HG02981 (cell line): ENCODE measurements at regions not wholly inside any gene's neighbourhood (a gene's known extent, or its start where the extent isn't known, plus 50 kb on each side); places are given as distances from the start of the nearest gene placed in this dataset.
A peak's percentile ranks its signal among the peaks of the same experiment; 100 is the strongest.

ENCODE experiments used
- ATAC-seq: cut with Tn5 transposase; IDR thresholded peaks from one replicate; pipeline ENCODE4 v1.9.1; 2021; ENCODE audit warnings: mild to moderate bottlenecking, moderate library complexity; ENCODE audit not compliant: unreplicated experiment

DNA sequence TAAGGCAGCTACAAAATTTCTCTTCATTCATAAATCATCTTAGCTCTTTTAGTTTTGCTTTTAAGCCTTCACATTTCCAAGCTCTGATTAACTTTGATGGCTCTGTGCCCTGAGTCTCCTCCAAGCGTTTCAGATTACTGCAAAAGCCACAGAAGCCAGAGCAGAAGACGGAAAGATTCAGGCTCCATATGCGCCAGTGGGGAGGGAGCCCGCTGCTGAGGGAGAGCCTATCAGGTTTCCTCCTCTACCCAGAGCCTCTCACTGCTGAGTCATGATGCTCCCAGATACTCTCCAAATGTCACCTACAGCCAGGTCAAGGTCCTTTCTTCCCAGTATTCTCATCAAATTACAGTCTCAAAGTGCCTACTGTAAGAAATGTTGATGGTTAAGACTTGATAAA is 193.6 kb downstream of the RAP2A start:
- ATAC-seq = no peak

DNA sequence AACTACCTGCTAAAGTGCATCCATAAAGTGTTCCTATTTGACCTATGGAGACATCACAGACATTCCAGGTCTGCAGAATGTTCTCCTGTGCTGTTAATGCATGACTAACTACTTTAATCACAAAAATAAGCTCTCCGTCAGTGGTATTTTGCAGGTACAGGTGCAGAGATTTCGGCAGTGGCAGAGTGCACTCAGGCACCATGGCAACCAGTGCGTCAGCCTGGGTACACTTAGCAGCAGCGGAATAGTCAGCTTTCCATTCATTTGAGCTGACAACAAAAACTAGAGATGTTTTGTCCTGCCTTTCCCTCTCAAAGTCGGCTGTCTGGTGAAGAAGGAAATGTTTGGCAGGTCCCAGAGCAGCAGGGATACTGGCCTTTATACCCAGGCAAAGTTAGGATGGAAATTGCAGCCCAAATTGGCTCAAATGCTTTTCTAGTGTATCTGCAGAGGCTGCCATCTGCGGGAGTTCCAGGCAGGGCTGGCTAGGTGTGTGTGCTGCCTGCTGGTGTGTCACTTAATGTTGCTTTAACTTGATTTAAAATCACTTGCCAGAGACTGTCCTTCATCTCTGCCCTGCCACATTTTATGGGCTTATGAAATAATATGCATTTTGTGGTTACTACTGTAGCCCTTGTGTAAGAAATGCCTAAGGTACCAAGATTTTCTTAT is 195.8 kb downstream of the RAP2A start:
- no peak for ATAC-seq

DNA sequence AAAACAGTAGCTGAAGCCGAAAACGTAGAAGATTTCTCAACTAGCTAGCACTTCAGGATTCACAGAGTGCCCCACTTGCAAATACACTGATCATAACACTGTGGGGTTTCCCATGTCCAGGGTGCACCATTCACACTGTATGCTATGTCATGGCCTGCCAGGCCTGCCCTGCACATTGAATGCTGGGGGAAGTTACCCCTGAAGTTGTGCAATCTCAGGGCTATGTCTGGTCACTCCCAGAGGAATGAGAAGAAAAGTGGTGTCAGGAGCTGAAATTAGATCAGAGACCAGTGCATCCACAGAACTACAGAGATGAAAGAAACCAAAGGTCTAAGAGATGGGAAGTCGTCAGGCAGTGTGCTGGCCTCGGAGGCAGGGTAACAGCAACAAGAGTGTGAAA is 196.8 kb downstream of the RAP2A start:
- no peak for ATAC-seq

DNA sequence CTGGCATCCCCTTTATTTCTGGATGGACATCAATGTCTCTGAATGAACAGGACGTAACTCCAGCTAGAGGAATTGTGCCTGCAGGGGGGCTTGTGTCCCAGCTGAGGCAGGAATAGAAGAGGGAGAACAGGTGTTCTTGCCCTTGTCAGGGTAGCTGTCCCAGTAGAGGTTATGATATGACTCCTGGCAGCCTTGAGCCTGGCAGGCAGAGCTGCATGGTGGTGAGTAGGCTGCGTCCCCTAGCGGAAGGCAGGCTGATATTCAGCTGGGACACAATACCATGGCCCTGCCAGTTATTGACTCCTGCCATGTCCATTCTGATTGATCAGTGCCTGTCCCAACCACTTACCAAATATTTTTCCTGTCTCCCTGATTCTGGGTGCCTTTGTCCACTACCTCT is 197.2 kb downstream of the RAP2A start:
- no peak for ATAC-seq

DNA sequence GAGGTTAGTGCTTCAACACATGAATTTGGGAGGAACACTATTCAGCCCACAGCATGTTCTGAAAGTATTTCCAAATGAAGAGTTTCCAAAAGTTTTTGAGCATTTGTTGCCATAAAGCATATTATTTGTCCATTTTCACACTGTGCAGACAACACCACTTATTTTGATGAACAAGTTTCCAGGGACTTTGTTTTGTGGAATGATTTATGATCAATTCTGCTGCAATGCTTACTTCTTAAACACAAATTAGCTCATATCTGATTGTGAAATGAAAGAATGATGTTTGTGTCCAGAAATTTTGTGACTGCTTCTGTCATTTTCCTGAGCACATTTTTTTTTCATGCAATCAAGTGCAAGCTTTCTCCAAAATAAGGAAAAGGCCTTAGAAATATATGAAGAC is 205.3 kb downstream of the RAP2A start:
- no peak for ATAC-seq

DNA sequence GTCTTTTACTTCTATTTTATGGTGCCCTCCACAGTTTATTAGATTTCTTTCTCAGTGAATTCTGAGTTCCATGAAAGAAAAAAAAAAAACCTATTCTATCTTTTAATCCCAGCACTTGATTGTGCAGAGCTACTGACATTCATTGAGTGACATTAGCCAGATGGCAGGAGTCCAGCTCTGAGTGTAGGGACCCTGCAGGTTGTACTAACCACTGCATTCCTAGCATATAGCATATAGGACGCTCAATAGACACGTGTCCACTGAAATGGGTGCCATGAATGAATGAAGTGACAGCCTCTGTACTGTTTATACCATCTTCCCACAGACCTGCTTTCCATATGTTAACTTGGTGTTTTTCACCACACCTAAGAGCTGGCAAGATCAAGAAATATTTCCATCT is 206.3 kb downstream of the RAP2A start:
- no peak for ATAC-seq

DNA sequence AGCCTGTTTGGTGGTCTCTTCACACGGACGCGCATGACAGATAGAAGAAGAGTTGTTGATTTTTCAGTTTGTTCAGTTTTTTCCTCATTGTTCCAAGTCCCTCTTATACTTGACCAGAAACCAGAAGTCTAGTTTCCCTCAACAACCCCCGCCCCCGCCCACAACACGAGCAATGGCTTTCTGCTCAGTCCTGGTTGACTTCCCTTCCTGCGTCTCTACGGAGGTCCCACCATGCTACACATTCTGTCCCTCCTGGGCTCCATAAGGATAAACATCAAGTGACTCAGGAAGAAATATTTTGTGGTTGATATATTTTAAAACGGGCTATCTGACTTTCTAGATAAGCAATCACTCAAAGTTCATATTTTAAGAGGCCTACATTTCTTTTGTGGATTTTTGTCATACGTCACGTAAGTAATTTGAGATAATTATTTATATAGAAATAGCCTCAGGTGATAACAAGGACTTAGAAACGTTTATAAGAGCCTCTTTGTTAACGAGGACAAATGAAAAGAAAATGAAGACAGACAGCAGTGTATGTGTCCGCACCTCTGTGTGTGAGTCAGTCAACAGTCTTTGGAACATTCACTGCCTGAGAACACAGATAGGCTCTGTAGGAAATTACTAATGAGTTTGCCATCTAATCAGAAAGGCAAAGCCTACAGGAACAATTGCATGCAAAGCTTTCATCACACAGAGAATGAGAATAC is 214.4 kb downstream of the RAP2A start:
- no peak for ATAC-seq

DNA sequence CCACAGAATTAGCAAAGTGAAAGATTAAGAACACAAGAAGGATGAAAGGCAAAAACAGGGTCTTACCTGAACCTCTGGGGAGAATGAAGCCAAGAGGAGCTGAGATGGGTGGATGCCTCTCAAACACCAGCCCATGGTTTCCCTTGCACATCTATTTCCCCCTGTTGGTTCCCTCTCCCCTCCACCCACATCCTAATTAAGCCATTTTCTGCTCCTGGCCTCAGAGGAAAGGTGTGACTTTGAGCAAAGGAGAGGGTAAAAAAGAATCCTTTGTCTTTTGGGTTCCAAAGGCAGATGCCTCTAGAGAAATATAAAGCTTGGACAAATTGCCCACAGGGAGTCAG is 214.9 kb downstream of the RAP2A start:
- no peak for ATAC-seq

DNA sequence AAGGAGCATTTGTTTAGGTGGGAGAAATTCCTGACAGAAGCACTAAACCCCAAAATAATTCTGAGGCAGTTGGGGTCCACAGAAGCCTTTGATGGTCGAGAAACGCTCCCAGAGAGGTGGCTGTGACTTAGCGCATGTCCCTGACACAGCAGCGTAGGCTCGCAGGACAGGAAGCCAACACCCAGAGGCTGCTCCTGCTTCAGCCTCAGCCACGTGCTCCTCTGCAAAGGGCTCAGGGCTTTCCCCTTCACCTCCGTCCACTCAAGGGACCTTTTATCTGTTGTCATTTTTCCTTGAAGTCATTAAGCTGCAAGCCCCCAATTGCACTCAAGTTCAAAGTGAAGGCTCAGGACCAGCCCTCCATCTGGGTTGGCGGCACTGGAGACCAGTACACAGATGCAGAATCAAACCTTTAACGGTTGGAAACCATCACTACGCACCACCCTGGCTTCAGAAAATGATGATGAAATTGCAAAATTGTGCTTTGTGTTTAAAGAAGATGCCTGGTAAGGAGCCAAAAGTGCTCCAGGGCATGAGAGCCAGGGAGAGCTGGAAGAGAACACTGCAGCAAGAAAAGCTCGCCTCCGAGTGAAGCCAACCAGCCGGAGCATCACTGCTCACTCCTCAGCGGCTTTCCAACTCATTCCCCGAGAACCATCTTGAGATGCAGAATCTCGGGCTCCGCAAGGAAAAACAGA is 219.6 kb downstream of the RAP2A start:
- no peak for ATAC-seq

DNA sequence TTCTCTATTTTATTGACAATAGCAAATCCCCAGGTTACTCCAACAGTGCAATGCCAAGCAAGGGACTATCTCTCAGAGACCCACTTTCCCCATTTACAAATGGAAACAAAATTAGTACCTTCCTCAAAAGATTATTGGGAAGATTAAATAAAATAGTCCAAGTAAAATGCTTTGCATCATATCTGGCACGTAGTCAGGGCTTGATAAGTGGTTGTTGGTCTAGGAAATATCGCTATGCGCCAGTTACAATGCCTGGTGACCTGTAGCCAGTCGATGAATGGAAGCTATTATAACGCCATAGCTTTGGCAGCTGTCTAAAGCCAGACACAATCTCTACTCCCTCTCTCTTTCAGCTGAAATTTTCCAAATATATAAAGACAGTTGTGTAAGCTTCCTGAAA is 220.3 kb downstream of the RAP2A start:
- no peak for ATAC-seq

DNA sequence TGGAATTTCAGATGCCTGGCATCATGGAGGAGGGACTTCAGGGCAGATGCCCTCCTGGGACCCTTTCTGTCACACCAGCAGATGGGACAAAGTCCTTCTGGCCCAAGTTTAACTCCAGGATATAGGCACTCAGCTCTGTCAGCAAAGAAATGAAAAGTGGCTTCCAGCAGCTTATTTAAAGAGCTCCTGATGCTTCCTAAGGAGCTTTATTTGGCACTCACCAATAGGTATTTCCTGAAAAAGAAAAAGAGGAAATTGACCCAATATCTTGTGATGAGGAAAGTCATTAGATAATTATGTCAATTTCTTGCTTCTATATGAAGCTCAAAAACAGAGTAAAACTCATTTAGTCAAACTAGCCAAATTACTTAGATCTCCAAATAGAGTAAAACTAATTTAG is 224.6 kb downstream of the RAP2A start:
- ATAC-seq = no peak

DNA sequence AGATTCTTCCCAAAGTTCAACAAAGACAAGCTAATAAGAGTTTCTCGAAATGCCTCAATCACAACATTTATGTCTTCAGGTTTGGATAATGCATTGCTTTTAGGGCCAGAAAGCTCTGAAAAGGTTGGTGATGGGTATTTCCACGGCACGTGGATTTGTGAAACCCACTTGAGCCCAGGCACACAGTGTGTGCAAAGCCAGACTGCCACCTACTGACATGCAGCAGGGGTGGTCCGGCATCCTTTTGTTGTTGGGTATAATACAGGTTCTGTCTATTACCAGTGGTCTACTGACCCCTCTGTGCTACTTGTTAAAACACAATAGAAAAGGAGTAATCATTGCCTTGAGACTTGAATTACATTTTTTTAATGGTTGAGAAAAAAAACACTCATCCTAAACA is 225.6 kb downstream of the RAP2A start:
- ATAC-seq = peak; percentile 51

DNA sequence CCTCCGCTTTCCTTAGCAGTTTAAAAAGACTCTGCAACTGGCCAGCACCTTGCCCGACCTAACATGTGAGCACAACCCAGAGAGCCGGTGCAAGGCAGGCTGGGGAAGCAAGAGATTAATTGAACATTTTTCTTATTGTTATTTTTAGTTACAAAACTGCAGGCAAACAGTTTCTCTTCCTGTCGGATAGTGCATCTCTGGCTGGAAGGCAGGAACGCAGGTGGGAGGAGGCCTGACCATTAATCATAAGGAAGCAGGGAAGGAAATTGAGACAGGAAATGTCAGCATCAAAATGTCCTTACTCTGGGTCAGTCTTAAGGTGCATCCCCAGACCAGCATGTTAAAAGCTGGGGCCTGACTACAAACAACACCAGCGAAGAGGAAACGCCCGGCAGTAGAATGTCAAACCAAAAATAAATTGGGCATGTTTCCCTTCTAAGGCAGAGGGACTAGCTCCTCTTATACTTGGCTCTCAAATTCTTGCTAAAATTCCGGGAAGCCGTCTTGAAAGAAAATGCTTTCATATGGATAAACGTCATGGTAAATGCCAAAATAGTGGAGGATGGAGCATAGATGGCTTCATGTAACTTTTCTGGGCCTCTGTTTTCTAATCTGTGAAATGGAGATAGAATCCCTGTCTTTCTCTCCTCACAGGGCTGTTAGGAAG is 226.8 kb downstream of the RAP2A start:
- ATAC-seq = no peak

DNA sequence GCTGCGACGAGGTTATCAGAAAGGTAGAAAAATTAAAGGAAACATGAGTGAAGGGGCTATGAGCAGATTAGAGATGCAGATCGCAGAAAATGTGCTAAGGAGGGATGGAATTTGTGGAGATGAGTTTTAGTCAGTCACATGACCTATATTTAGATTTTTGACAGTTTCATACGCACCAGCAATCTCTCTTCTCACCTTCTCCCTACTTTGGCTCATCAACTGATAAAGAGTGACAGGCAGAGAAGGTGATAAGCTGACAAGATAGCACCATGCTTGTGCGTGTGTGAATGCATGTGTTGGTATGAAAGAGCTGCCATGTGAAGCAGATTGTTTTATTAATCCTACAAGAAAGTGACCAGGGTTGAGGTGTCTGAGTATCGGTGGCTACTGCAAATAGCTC is 252.6 kb downstream of the RAP2A start:
- no peak for ATAC-seq

DNA sequence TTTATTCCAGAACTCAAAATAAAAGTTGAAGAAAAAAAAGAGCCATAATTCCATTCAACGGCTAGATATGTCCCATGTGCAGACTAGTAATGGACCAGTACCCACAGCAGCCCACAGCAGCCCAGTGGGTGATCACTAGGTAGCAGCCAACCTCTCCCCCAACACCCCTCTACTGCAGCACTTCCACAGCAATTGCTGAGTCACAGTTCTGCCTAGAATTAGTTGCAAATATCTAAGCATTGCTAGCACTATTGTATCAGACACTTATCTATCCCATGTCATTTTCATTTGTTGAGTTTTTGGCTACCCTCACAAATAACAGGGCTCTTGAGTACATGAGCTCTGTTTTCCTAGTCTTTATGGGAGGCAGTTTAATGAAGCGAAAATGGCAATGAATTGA is 258.7 kb downstream of the RAP2A start:
- ATAC-seq = no peak

DNA sequence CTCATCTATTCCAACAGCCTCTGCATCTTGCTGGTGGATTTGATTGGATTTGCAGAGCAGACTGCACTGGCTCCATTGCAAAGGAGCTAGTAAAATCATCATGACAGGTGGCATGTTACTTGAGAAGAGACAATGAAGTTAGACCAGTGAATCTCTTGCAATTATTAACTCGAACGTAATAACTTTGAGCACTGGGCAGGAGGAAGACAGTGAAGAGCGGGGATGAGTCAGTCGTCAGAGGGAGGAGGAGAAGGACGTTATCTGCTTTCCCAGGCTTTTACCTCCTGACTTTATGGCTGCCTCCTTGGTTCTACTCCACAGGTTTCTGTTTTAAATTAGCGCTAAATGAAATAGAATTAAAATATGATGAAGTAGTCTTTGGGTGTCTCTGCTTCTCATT is 257.8 kb upstream of the IPO5 start:
- no peak for ATAC-seq

DNA sequence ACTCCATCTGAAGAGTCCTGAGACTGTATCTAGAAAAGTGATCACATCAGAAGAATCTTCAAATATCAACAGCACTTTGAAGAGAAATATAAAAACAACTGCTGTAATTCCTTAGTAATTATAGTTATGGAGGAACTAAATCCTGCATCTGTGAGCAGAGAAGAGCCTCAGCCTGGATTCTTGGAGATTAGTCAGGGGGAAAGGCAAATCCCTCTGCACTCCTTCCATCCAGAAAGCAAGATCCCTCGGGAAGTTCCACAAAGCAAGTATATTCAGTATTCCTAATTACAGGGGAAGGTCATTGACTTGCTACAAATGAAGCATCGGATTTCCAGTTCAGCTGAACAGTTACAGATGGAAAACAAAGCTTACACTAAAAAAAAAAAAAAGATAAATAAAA is 256.6 kb upstream of the IPO5 start:
- no peak for ATAC-seq

DNA sequence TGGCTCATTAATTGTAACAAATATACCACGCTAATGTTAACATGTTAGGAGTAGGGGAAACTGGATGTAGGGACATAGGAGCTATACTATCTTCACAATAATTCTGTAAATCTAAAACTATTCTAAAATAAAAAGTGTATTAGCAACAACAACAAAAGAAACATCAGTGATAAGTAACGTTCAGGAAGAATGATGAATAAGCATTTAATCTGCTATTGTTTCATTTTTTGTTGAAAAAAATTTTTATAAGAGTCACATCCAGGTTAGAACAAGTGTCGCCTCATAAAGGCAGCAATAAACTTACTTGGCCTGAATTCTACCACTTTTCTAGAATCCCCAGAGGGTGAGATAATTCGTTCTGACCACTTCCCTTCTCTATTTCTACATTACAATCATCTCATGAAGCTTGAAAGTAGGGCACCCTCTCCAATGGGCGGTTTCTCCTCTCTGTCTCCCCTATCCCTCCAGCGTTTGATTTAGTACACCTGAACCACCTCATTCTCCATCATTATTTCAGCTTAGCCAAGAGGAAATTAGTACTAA is 253.1 kb upstream of the IPO5 start:
- ATAC-seq = no peak

DNA sequence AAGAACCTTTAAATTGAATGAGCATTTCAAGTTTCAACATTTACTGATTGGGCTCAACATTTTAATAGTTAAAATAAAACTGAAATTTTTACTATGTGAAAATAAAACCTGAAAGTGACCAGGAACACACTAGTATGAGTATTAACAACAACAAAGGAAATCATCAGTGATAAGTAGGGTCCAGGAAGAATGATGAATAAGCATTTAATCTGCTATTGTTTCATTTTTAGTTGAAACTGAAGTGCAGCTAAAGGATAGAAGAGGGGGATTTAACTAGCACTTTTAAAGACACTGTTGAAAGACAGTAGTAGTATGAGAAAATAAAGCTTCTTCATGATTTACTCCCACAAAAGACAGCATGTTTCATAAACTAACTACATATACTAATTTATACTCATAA is 250.9 kb upstream of the IPO5 start:
- ATAC-seq = no peak

DNA sequence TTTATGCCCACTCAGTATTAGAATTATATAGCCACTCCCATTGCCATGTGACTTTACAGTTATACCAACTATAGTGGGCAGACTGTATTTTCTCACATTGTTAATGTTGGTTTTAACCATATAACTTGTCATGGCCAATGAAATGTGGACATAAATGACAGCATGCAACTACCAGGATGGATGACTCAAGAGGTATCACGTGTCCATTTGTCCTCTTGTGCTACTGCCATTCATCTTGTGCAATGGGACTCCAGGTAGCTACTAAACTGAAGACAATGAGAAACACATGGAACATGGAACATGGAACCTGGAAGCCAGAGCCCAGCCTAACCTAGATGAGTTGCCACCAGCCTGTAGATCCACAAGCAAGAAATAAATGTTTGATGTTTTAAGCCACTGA is 242.7 kb upstream of the IPO5 start:
- no peak for ATAC-seq

DNA sequence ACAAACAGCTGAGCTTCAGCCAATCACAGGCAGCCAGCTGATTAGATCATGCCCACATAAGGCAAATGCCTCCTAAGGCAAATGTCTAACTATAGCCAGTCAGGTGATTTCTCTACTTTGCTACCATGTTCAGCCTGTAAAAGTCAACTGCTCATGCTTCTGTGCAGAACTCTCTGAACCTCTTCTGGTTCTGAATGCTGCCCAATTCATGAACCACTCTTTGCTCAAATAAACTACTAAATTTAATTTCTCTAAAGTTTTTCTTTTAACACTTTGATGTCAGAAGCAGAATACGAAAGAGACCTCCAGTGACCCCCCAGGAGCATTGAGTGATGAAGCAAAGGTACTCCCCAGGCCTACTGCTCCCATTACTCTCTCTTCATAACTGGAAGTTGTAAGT is 240.7 kb upstream of the IPO5 start:
- ATAC-seq = no peak

DNA sequence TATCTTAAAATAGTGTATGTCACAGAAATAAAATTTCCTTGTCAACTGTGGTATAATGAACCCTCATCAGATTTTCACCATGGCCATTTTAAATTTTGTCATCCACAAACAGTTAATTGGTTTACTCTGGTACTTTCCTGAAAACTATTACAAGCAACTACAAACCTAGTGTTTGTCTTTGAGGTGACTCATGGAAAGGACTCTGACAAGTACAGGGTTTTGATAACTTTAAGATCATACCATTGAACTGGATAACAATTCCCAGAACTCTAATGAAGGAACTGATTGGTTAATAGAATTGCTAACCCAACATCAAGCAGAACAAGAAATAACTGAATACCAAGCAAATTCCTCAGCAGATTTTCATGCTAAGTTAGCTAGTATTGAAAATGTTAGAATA is 237.7 kb upstream of the IPO5 start:
- no peak for ATAC-seq
